22Rv1 (cell line): ENCODE measurements at regions not wholly inside any gene's neighbourhood (a gene's known extent, or its start where the extent isn't known, plus 50 kb on each side); places are given as distances from the start of the nearest gene placed in this dataset.

Source experiments
- CTCF ChIP-seq: fragments of 450-650 bp; IDR thresholded peaks from 2 replicates; pipeline ENCODE4 v1.5.1; 2017; ENCODE audit warnings: mild to moderate bottlenecking
- ZFX ChIP-seq: fragments of 450-650 bp; IDR thresholded peaks from 2 replicates; pipeline ENCODE4 v1.6.1; 2017; ENCODE audit warnings: antibody characterized with exemption, borderline replicate concordance

- TF ChIP-seq CTCF (no peak), ZFX (no peak)
Measured at GRCh38 chr3:127482216-127483004, 108.1 kb downstream of the TPRA1 start.
